ENCODE measurements at regions not wholly inside any gene's neighbourhood (a gene's known extent, or its start where the extent isn't known, plus 50 kb on each side); places are given as distances from the start of the nearest gene placed in this dataset.

GRCh38 chr2:215811409-215812345 is 201.7 kb downstream of the MREG start:
- Histone ChIP-seq H3K9me3 (no peaks in the 10 kb centered on the region), H3K27ac (no peak overlapping the region), H3K27me3 (no peaks in the 10 kb centered on the region), H3K4me3 (replicated peaks in 1 of 3) (no peak overlapping the region), H3K4me1 (no peaks in the 10 kb centered on the region), H3K36me3 (no peaks in the 10 kb centered on the region)
- DNase-seq = peak in 1 of 2 donors; percentile 15
- TF ChIP-seq CTCF (IDR thresholded peaks at IDR 0.05) (no peak), POLR2A (IDR thresholded peaks at IDR 0.05) (no peak)
- intact Hi-C loops (cut with DNase I) = no loop called here
- 61 to 65% methylated on average over 3 of the region's 3 CpGs for WGBS, 2 donors

GRCh38 chr2:215811003-215811402 is 202.3 kb downstream of the MREG start:
- Histone ChIP-seq H3K4me1 (no peaks in the 10 kb centered on the region), H3K36me3 (no peaks in the 10 kb centered on the region), H3K4me3 (replicated peaks in 1 of 3) (no peak overlapping the region), H3K27ac (no peak overlapping the region), H3K27me3 (no peaks in the 10 kb centered on the region), H3K9me3 (no peaks in the 10 kb centered on the region)
- intact Hi-C loops (cut with DNase I) = no loop called here
- WGBS, 2 donors = 50 to 52% methylated on average over 3 of the region's 3 CpGs
- no peak for DNase-seq
- TF ChIP-seq CTCF (IDR thresholded peaks at IDR 0.05) (no peak), POLR2A (IDR thresholded peaks at IDR 0.05) (no peak)

- intact Hi-C loops (cut with DNase I) = no loop called here
- no peak overlapping the region for H3K27ac ChIP-seq
These were observed 204.4 kb downstream of the MREG start for GRCh38 chr2:215808996-215809395.

GRCh38 chr2:215808194-215808593 is 205.2 kb downstream of the MREG start:
- no peak for DNase-seq
- WGBS, 2 donors = 93 to 97% methylated on average over 2 of the region's 2 CpGs
- Histone ChIP-seq H3K4me1 (no peaks in the 10 kb centered on the region), H3K9me3 (no peaks in the 10 kb centered on the region), H3K4me3 (replicated peaks in 1 of 3) (no peak overlapping the region), H3K27ac (no peak overlapping the region), H3K27me3 (no peaks in the 10 kb centered on the region), H3K36me3 (no peaks in the 10 kb centered on the region)
- intact Hi-C loops (cut with DNase I) = no loop called here
- TF ChIP-seq POLR2A (IDR thresholded peaks at IDR 0.05) = no peak
- TF ChIP-seq CTCF (IDR thresholded peaks at IDR 0.05) = no peak

More at GRCh38 chr2:215808996-215809395, 204.4 kb downstream of the MREG start:
- no peak overlapping the region for H3K4me3 ChIP-seq (replicated peaks in 1 of 3)
- no peak for TF ChIP-seq CTCF (IDR thresholded peaks at IDR 0.05)
- no peak for TF ChIP-seq POLR2A (IDR thresholded peaks at IDR 0.05)
- H3K4me1 ChIP-seq = no peaks in the 10 kb centered on the region
- H3K9me3 ChIP-seq = no peaks in the 10 kb centered on the region
- no peaks in the 10 kb centered on the region for H3K27me3 ChIP-seq
- DNase-seq = no peak
- H3K36me3 ChIP-seq = no peaks in the 10 kb centered on the region
- WGBS, 2 donors = 94 to 98% methylated on average over 1 of the region's 1 CpG

- 93 to 98% methylated on average over 3 of the region's 3 CpGs for WGBS, 2 donors
- TF ChIP-seq CTCF (IDR thresholded peaks at IDR 0.05) (no peak), POLR2A (IDR thresholded peaks at IDR 0.05) (no peak)
- no peak overlapping the region for H3K4me3 ChIP-seq (replicated peaks in 1 of 3)
- H3K27me3 ChIP-seq = no peaks in the 10 kb centered on the region
- H3K9me3 ChIP-seq = no peaks in the 10 kb centered on the region
- no peaks in the 10 kb centered on the region for H3K4me1 ChIP-seq
- H3K27ac ChIP-seq = no peak overlapping the region
- H3K36me3 ChIP-seq = no peaks in the 10 kb centered on the region
- intact Hi-C loops (cut with DNase I) = no loop called here
- no peak for DNase-seq
These were observed 207.9 kb downstream of the MREG start for GRCh38 chr2:215805493-215805892.
